PFSK-1 (cell line): ENCODE measurements at regions not wholly inside any gene's neighbourhood (a gene's known extent, or its start where the extent isn't known, plus 50 kb on each side); places are given as distances from the start of the nearest gene placed in this dataset.

Source experiments
- FOXP2 ChIP-seq: optimal IDR thresholded peaks from 2 replicates; pipeline ENCODE3; 2011; ENCODE audit warnings: borderline replicate concordance, control low read depth, inconsistent platforms; ENCODE audit not compliant: insufficient read depth; ENCODE audit errors: extremely low read length, extremely low read depth
- POLR2AphosphoS5 ChIP-seq: IDR thresholded peaks from 2 replicates; pipeline ENCODE4 v1.6.1; 2012; ENCODE audit warnings: low read depth, mild to moderate bottlenecking, control low read depth, low read length, moderate library complexity
- SIN3A ChIP-seq: IDR thresholded peaks from 2 replicates; pipeline ENCODE4 v1.6.1; 2012; ENCODE audit warnings: mild to moderate bottlenecking, low read length, moderate library complexity, borderline replicate concordance; ENCODE audit not compliant: insufficient read depth
- TAF1 ChIP-seq: IDR thresholded peaks from 2 replicates; pipeline ENCODE4 v1.6.1; 2012; ENCODE audit warnings: low read length, control low read depth, borderline replicate concordance; ENCODE audit not compliant: insufficient read depth
- TF ChIP-seq, protein P1 (sequence below), 2 experiments: IDR thresholded peaks; 2 replicates each; pipeline versions ENCODE4 v1.6.1 to v1.8.0; 2011 to 2012; ENCODE audit warnings: low read depth in 2 of 2, low read length in 2 of 2, control low read depth in 1 of 2, inconsistent platforms in 1 of 2, mild to moderate bottlenecking in 1 of 2, moderate library complexity in 1 of 2; ENCODE audit not compliant: insufficient read depth in 1 of 2

DNA sequence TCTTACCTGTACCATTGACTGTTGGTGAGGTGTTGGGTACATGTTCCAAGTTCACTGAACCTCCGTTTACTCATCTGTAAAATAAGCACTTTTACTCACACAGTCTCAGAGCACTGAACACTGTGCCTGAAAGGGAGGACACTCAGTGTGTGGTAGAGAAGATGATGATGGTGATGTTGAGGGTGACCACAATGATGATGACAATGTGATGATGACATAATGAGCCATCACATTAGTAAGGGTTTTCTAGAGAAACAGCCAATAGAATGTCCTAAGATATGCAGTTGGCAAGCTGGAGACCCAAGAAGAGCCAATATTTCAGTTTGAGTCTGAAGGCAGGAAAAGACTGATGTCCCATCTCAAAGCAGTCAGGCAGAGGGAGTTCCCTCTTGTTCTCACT, 315.4 kb upstream of the IGFBP7 start:
- TF ChIP-seq TAF1 (no peak), POLR2AphosphoS5 (no peak), FOXP2 (no peak)
- TF ChIP-seq, protein P1, sequence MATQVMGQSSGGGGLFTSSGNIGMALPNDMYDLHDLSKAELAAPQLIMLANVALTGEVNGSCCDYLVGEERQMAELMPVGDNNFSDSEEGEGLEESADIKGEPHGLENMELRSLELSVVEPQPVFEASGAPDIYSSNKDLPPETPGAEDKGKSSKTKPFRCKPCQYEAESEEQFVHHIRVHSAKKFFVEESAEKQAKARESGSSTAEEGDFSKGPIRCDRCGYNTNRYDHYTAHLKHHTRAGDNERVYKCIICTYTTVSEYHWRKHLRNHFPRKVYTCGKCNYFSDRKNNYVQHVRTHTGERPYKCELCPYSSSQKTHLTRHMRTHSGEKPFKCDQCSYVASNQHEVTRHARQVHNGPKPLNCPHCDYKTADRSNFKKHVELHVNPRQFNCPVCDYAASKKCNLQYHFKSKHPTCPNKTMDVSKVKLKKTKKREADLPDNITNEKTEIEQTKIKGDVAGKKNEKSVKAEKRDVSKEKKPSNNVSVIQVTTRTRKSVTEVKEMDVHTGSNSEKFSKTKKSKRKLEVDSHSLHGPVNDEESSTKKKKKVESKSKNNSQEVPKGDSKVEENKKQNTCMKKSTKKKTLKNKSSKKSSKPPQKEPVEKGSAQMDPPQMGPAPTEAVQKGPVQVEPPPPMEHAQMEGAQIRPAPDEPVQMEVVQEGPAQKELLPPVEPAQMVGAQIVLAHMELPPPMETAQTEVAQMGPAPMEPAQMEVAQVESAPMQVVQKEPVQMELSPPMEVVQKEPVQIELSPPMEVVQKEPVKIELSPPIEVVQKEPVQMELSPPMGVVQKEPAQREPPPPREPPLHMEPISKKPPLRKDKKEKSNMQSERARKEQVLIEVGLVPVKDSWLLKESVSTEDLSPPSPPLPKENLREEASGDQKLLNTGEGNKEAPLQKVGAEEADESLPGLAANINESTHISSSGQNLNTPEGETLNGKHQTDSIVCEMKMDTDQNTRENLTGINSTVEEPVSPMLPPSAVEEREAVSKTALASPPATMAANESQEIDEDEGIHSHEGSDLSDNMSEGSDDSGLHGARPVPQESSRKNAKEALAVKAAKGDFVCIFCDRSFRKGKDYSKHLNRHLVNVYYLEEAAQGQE (IDR thresholded peaks at IDR 0.05; ENCODE audit: insufficient read depth in 1 of 2, low read depth in 2 of 2, low read length in 2 of 2) = no peak

DNA sequence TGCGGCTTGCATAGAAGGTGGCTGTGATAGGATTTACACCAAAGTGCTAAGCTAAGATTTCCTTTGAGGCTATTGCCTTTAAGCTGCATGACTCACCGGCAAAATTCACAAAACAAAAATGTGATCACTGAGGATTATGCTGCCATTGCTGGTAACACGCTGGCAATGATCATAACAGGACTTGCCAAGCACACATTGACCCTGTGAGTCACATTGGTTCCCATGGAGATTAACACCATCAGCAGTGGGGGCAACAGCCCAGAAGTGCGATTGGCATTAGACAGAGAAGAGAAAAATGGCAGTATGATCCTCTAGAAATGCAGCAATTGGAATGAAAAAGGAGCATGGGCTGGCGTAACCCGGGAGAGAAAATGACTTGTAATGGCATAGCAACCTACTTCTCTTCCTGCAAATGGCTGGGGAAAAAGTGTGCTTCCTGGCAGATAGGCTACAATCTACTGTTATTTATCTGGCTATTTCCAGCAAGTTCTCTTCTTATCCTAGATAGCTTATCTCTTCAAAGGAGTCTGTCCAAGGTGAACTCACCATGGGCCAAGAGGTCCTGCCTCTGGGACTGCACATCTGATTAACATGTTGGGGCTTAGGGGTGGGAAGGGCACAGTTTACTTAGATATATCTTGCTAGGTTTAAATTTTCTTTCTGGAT, 314.2 kb upstream of the IGFBP7 start:
- TF ChIP-seq FOXP2 (no peak), SIN3A (no peak), POLR2AphosphoS5 (no peak), TAF1 (no peak)
- TF ChIP-seq, protein P1 (IDR thresholded peaks at IDR 0.05; ENCODE audit: insufficient read depth in 1 of 2, low read depth in 2 of 2, low read length in 2 of 2) = no peak

DNA sequence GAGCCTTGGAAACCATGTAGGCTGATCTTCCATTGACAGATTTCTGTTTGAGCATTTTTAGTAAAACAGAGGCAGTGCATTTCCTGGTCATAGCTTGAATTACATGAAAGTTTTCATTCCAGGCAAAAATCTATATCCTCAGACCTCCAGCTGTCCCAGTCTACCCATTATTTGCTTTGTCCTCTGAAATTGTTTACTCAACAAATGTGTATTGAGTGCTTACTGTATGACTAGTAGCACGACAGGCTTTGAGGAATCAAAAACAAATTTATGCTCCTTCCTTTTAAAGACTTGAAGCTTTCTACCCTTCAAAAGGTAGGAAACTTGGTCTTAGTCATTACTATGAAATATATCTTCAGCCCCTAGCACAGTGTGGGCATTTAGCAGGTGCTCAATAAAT, 307.9 kb upstream of the IGFBP7 start:
- TF ChIP-seq, protein P1 (IDR thresholded peaks at IDR 0.05; ENCODE audit: insufficient read depth in 1 of 2, low read depth in 2 of 2, low read length in 2 of 2) = no peak
- TF ChIP-seq POLR2AphosphoS5 (no peak), TAF1 (no peak), SIN3A (no peak)

DNA sequence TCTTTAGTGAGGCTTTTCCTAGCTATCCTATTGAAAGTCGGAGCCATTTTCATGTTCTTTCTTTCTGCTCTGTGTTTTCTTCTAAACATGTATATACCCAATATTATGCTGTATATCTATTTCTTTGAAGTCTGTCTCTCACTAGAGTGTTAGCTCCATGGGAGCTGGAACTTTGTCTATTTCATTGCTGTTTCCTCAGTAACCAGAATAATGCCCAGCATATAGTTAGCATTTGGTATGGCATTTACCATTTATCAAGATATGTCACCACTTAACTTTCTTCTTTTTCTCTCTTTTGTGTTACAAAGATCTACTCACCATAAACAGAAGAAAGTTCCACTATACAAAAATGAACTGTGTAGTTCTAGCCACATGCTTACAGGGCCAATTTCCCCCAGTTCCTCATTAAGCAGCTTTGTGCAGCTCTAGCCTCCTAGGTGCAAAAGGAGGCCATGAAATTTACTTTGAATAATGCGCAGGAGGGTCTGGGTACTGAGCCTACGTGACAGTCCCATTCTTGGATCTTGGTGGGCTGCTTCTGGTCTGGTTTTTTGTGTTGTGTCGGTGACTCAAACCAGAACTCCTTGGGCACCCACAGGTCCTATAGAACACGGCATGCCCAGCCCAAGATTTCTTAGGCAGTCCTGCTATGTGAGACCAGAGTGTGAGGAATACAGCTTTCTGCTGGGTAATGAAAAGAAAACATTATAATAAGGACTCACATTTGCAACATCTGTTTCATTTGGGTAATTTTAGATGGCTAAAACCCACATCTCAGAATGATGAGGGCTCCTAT, 302.3 kb upstream of the IGFBP7 start:
- TF ChIP-seq FOXP2 (no peak), POLR2AphosphoS5 (no peak), SIN3A (no peak), TAF1 (no peak)
- TF ChIP-seq, protein P1 (IDR thresholded peaks at IDR 0.05; ENCODE audit: insufficient read depth in 1 of 2, low read depth in 2 of 2, low read length in 2 of 2) = no peak
